Mucosa of gallbladder (tissue), 1 donor: ENCODE measurements at regions not wholly inside any gene's neighbourhood (a gene's known extent, or its start where the extent isn't known, plus 50 kb on each side); places are given as distances from the start of the nearest gene placed in this dataset.

Source experiments
- DNase-seq: peaks from one replicate; pipeline ENCODE4 v3.0.0-alpha.2; 2020; ENCODE audit warnings: low spot score
- donor health status: DM: no; HTN: no; CAD: no.

DNA sequence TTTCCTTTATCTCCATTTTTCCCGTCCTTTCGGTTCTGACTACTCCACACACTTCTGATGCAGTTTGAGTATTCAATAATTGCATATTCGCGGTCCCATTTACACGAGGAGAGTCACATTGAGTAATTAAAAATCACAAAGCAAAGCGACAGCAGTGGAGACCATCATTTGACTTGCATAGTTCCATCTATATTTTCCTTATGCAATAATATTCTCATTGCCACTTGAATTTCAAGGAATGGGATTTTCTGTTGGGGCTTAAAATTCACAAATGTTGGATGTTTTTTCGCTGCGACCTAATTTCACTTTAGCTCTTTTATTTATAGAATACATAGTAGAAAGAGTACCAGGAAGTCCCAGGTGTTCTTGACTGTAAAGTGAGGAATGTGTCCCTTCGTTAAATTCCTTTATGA is 186.8 kb downstream of the ZEB2 start:
- DNase-seq, result no peak

DNA sequence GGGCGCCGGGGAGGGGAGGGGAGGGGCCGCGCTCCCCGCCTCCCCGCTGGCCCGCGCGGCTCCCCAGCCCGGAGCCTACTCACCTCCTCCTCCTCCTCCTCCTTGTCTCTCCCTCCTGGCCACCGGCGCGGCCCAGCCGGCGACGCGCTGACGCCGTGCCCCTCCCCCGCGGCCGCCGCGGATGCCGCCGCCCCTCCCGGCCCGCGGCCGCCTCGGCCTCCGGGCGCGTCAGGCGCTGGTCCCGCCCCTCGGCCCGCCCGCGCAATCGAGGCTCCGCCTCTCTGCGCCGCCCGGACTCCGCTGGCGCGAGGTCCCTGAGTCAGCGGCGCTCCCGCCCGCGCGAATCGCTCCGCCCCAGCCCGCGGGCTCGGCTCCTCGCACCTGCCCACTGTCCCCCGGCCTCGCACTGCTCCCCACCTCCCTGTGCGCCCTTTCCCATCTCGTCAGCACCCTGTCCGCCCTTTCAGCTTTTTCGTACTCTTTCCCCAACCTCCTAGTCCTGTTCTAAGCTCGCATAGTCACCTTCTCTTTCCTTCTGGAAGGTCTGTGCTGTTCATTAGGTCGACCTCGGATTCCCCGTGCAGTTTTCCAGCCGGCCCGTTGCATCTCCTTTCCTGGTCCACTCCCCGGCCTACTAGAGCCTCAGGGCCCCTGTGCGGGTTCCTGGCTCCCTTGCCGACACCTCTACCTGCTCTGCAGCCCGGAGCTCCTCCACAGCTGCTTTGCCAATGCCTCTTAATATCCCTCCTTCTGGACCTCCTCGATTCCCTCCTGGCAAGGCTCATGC is 187.4 kb downstream of the ZEB2 start:
- peak; percentile 87 for DNase-seq

GRCh38 chr2:144331674-144332355 is 188.1 kb downstream of the ZEB2 start:
- peak; percentile 56 for DNase-seq

DNA sequence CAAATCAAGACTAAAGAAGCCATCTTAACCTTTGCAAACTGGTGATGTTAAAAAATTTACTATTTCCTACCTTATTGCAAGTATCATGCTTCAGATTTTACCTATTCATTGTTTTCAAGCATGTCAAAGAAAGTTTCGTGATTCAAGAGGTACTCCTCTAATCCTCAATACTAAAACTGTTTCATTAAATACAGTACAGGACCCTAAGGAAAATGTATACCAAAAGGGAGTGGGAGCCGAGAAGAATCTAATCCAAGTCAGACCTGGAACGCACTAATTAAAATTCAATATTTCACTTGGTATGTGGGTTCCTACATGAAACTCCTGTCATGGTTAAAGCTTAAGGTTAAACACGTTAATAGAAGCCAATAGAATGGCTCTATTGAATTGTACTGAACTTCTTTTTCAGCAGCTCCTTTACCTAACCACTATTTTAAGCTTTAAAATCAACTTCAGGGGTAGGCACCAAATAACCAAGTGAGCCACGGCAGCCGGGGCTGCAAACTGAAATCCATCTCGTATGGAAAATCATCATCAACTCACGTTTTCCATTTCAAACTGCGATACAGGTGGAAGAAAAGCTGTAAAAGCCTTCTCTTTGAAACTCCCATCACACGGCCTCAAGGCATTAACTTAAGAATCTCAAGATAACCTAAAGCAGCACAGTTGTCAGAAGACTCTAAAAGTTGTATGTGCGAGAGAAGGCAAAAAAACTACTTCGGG is 188.8 kb downstream of the ZEB2 start:
- DNase-seq, result no peak

GRCh38 chr2:144329472-144329871 is 190.4 kb downstream of the ZEB2 start:
- no peak for DNase-seq

DNA sequence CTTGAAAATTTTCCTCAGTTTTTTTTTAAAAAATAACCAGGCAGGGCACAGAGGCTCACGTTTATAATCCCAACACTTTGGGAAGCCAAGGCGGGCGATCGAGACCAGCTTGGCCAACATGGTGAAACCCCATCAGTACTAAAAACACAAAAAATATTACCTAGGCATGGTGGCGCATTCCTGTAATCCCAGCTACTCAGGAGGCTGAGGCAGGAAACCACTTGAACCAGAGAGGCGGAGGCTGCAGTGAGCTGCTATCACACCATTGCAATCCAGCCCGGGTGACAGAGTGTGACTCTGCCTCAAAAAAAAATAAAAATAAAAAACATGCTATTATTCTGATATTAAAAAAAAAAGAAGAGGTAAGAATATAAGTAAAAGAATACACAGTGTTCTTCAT is 191.0 kb downstream of the ZEB2 start:
- DNase-seq, result no peak

- DNase-seq, result no peak
Observed at GRCh38 chr2:144326825-144327224, 193.1 kb downstream of the ZEB2 start.

GRCh38 chr2:144325086-144325485 is 194.8 kb downstream of the ZEB2 start:
- DNase-seq, result no peak

GRCh38 chr2:144324446-144325045 is 195.4 kb downstream of the ZEB2 start:
- DNase-seq, result no peak

GRCh38 chr2:144323946-144324345 is 196.0 kb downstream of the ZEB2 start:
- DNase-seq, result no peak

- no peak for DNase-seq
Observed at GRCh38 chr2:144322379-144322778, 197.5 kb downstream of the ZEB2 start.

DNA sequence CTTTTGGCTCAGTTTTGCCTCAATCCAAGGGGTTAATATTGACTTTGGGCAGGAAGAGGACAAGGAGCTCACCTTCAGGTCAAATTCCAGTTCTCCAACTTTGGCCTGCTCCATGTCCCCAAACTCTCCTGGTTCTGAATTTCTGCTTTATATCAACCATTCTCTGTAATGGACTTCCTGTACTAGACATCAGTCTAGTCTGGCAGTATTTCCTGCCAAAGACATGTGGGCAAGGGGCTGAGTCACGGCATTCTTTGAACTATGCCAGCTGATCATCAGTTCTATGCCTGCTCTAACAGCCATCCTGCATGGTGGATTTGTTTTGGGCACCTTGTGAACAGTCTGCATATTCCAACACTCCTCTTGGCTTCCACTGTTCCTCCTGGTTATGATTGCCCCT is 199.4 kb downstream of the ZEB2 start:
- DNase-seq, result no peak

DNA sequence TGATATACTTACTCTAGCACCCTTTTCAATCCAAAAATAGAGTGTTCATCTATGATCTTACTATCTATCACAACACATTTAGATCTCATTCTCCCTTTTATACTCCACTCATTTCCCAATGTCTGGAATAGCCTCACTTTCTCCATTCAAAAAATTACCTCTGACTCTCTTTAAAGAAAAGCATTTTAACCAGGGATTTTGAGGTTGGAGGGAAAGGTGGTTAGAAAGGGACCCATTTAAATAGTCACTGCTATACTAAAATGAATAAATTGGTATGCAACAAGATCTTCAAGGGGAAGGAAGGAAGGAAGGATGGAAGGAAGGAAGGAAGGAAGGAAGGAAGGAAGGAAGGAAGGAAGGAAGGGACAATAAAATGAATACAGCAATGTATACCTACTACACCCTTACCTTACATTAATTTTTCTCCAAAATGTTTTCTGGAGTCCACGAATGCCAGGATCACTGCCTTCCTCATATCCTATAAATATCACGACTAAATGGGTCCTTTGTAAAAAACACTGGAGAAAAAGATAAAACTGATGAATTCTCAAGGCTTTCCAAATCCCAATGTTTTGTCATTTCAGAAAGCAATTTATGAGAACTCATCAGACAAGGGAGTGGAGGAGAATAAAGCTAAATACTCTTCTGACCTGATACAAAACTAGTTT is 202.7 kb downstream of the ZEB2 start:
- no peak for DNase-seq

DNA sequence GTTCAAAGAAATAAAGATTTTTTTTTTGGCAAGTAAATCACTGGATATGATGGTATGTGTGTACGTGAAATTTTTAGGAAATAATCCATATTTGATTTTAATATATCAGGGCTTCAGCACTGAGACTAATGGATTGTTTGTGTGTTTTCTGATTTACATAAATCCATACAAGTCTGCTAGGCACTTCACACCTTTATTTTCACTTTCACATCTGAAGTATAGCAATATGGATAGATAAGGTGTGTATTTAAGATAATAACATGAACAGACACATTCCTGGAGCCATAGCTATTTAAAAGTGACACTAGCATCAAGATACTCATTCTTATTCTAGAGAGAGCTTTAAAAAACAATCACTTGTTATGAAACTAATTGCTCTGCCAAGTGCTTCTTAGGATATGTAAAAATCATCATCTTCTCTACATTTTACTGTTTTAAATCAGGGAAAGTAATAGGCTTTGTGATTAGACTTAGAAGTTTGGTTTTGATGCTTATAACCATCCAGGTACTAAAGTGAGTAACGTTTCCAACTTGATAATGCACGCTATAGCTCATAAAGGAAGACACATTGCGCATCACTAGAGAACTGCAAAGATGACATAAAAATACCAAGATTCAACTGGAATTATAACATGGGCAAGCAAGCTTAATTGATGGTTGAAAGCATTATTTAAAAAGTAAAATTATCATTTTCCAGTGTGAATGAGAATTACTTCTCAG is 208.9 kb downstream of the ZEB2 start:
- DNase-seq, result no peak

DNA sequence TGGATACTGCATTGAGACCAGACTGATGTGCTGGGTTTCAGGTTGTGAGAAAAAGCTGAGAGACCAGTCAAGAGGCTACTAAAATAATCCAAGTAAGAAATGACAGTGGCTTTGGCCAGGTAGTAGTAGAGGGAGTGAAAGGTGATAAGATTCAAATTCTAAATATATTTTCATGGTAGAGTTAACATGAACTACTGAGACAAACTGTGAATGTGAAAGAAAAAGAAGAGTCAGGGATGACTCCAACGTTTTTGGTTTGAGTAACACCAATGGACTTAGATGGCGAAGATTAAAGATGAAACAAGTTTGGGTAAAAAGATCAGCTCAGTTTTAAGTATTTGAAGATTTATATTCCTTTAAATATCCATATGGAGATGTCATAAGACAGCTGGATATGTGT is 209.4 kb downstream of the ZEB2 start:
- no peak for DNase-seq

GRCh38 chr2:144307711-144308110 is 212.2 kb downstream of the ZEB2 start:
- DNase-seq, result no peak

DNA sequence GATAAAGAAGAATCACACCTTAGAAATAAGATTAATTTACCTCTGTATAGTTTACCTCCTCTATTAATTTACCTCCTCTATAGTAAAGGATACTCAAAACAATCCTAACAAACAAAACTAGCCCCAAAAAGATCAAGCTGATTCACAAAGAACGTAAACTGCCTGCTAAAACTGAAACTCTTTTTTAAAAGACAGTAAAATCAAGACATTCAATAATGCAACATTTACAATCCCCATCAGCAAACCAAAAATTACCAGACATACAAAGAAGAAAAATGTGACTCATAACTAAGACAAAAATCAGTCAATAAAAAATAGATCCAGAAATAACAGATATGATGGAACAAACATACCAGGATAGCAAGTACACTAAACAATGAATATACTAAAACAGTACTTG is 215.7 kb downstream of the ZEB2 start:
- no peak for DNase-seq

DNA sequence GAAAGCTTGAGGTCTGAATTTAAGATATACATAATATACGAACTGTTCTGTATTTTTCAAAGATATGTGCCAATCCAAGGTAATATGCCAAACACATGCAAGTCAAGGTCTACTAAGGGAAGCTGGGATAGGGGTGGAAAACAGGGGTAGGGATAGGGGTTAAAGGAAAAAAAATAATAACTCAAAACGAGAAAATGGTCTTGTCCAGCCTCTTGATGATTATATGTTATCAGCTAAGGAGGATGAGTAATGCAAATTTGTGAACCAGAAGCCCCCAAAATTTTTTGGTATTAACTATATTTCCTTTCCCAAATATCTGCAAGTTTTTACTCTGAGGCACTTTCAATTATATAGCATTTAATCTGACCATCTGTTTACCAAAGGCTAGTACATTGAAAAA is 219.3 kb downstream of the ZEB2 start:
- no peak for DNase-seq

GRCh38 chr2:144290276-144290675 is 229.6 kb downstream of the ZEB2 start:
- no peak for DNase-seq

- DNase-seq, result no peak
Observed at GRCh38 chr2:144288438-144288837, 231.5 kb downstream of the ZEB2 start.

DNA sequence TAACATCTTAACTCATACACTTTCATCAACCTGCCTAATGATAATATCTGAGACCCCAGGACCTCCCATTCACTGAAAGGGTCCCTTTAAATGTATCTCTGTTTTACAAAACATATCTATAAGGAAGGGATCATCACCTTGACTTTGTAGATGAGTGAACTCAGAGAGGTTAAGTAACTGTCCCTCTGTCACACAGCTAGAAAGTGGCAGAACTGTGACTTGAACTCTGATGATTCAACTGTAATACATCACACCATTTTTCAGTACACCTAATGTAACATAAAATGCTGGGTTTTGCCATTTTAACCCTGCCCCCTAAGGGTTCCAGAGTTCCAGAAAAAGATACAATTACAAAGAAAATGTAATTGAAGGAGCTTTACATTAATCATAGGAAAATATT is 234.6 kb downstream of the ZEB2 start:
- no peak for DNase-seq
